ENCODE measurements at regions not wholly inside any gene's neighbourhood (a gene's known extent, or its start where the extent isn't known, plus 50 kb on each side); places are given as distances from the start of the nearest gene placed in this dataset.

DNA sequence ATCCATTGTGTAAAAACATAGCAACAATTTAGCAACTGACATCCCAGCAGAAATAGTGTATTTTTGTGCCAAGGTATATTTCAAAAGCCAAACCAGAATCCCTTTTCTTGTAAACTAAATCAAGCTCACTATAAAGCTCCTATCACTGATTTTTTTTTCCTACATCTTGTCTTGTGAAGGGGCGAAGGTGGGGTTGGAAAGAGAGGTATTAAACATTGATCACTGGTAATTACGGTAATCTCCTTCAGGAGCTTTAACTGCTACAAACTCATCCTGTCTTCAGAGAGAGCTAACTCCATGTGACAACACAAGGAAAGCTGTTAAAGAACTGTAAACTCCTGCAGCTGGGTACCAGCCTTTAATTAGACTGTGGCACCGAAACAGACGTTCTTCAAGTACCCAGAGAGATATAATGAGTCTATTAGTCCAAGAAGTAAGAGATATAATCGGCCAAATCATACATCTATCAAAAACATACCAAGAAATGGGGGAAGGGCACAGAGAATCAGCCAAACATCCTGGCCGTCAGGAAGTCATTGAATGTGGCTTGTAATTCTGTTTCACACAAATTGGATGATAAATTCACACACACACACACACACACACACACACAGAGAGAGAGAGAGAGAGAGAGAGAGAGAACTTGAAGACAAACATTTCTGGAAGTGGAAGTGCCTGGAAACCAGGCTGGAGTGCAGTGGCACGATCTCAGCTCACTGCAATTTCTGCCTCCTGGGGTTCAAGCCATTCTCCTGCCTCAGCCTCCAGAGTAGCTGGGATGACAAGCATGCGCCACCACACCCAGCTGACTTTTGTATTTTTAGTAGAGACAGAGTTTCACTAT lies 111.9 kb upstream of the PPARGC1A start:
- Histone ChIP-seq H3K9me3 (ENCODE audit: control insufficient read depth in 2 of 3, low read length in 3 of 3) (no peaks in the 10 kb centered on the region), H3K4me3 (ENCODE audit: low read length) (no peak overlapping the region), H3K4me1 (ENCODE audit: control insufficient read depth in 2 of 2, insufficient read depth in 2 of 2, low read length in 2 of 2) (no peaks in the 10 kb centered on the region), H3K27me3 (ENCODE audit: control insufficient read depth in 2 of 2, insufficient read depth in 2 of 2, low read length in 2 of 2) (no peaks in the 10 kb centered on the region), H3K27ac (ENCODE audit: low read depth, low read length) (no peak overlapping the region), H3K36me3 (ENCODE audit: control insufficient read depth in 2 of 3, insufficient read depth in 3 of 3, low read length in 3 of 3) (no peaks in the 10 kb centered on the region)
- ATAC-seq (no peak), DNase-seq (no peak)
- ChIA-PET POLR2A (no interaction called here), CTCF (no interaction called here)
- H3K9me3 Mint-ChIP-seq, result peaks cover 0 to 6% (median 3%) of the 10 kb centered on the region in 11 donors
- no peak overlapping the region for H3K4me3 Mint-ChIP-seq
- peaks cover 0 to 2% (median 0%) of the 10 kb centered on the region in 7 donors for H3K4me1 Mint-ChIP-seq
- peaks cover 0 to 13% (median 6%) of the 10 kb centered on the region in 5 donors for H3K27me3 Mint-ChIP-seq
- H3K36me3 Mint-ChIP-seq, result no peaks in the 10 kb centered on the region
- intact Hi-C loops (cut with micrococcal nuclease), result no loop called here
- H3K27ac Mint-ChIP-seq, result no peak overlapping the region

DNA sequence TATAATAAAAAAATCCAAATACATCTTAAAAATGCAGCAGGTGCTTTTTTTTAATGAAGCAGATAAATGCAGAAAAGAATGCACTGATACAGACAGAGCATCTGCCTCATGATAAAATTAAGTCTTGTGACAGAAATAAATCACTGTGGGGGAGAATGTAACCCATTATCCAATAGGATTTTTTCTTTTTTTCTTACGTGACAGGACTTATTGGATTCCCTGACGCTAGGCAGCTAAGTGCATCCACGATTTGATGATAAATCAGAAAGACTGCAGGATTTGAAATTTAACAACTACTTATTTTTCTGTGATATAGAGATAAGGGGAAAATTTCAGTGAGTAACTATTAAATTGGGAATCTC lies 110.6 kb upstream of the PPARGC1A start:
- no peak for ATAC-seq
- Histone ChIP-seq H3K27me3 (ENCODE audit: control insufficient read depth in 2 of 2, insufficient read depth in 2 of 2, low read length in 2 of 2) (no peaks in the 10 kb centered on the region), H3K4me3 (ENCODE audit: low read length) (no peak overlapping the region), H3K36me3 (ENCODE audit: control insufficient read depth in 2 of 3, insufficient read depth in 3 of 3, low read length in 3 of 3) (no peaks in the 10 kb centered on the region), H3K9me3 (ENCODE audit: control insufficient read depth in 2 of 3, low read length in 3 of 3) (no peaks in the 10 kb centered on the region), H3K4me1 (ENCODE audit: control insufficient read depth in 2 of 2, insufficient read depth in 2 of 2, low read length in 2 of 2) (no peaks in the 10 kb centered on the region), H3K27ac (ENCODE audit: low read depth, low read length) (no peak overlapping the region)
- DNase-seq, result no peak
- Mint-ChIP-seq H3K4me3 (no peak overlapping the region), H3K9me3 (peaks cover 0 to 7% (median 3%) of the 10 kb centered on the region in 11 donors), H3K27me3 (peaks cover 0 to 13% (median 6%) of the 10 kb centered on the region in 5 donors), H3K36me3 (no peaks in the 10 kb centered on the region), H3K27ac (no peak overlapping the region), H3K4me1 (peaks cover 0 to 2% (median 0%) of the 10 kb centered on the region in 7 donors)
- POLR2A ChIA-PET, result no interaction called here
- CTCF ChIA-PET, result no interaction called here
- intact Hi-C loops (cut with micrococcal nuclease), result no loop called here

DNA sequence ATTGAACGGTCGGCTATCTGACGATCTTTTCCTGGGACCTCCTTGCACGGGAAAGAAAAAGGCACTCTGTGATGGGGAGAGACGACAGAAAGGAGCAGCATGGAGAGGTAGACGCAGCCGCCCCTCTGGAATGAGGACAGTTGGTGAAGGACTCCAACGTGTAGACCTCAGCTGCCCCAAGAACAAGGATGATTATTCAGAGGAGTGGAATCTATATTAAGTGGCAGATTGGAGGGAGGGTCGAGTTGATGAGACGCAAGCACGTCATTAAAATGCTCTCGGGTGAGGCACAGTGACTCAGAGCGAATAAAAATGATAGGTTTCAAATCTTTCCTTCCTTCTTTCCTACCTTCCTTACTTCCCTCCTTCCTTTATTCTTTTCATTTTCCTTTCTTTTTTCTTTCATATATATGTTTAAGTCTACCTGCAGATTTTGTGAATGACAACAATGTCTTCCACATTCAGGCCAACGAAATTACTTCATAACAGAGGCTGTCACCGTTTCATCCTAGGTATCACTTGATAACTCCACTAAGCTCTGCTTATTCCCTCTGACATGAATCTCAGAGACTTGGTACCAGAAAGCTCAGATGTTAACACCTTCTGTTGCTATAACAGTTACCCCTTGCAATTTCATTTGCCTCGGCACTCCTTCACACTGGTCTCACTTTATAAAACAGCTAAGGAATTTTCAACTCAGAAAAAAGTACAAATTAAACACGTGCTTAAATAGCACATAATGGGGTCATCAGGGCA lies 110.0 kb upstream of the PPARGC1A start:
- no peaks in the 10 kb centered on the region for H3K9me3 ChIP-seq (ENCODE audit: control insufficient read depth in 2 of 3, low read length in 3 of 3)

DNA sequence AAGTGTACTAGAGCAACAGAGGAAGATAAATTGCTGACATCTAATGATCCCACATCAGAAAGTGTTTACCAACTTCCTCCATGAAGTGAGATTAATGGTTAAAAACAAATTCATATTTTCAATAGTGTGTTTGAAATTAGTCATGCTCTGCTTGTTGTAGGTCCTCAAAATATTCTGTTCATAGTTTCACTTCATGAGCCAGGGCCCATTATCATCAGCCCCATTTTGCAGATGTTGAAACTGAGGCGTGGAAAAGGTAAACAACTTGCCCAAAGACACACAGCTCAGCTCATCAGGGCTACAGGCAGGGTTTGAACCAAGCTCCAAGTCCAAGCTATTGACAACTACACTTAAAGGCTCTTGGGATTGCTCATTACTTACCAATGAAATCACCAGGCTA lies 103.5 kb upstream of the PPARGC1A start:
- no peak for DNase-seq
- Histone ChIP-seq H3K4me3 (ENCODE audit: low read length) (no peak overlapping the region), H3K27me3 (ENCODE audit: control insufficient read depth in 2 of 2, insufficient read depth in 2 of 2, low read length in 2 of 2) (no peaks in the 10 kb centered on the region), H3K36me3 (ENCODE audit: control insufficient read depth in 2 of 3, insufficient read depth in 3 of 3, low read length in 3 of 3) (no peaks in the 10 kb centered on the region), H3K4me1 (ENCODE audit: control insufficient read depth in 2 of 2, insufficient read depth in 2 of 2, low read length in 2 of 2) (no peaks in the 10 kb centered on the region), H3K27ac (ENCODE audit: low read depth, low read length) (no peak overlapping the region), H3K9me3 (ENCODE audit: control insufficient read depth in 2 of 3, low read length in 3 of 3) (no peaks in the 10 kb centered on the region)
- POLR2A ChIA-PET, result no interaction called here
- H3K27ac Mint-ChIP-seq, result no peak overlapping the region
- ATAC-seq, result no peak
- H3K27me3 Mint-ChIP-seq, result peaks cover 0 to 9% (median 0%) of the 10 kb centered on the region in 5 donors
- H3K36me3 Mint-ChIP-seq, result no peaks in the 10 kb centered on the region
- peaks cover 0 to 6% (median 0%) of the 10 kb centered on the region in 11 donors for H3K9me3 Mint-ChIP-seq
- H3K4me1 Mint-ChIP-seq, result no peaks in the 10 kb centered on the region
- intact Hi-C loops (cut with micrococcal nuclease), result no loop called here
- no peak overlapping the region for H3K4me3 Mint-ChIP-seq
- CTCF ChIA-PET, result no interaction called here

More for the DNA sequence above, 110.0 kb upstream of the PPARGC1A start:
- Mint-ChIP-seq H3K36me3 (no peaks in the 10 kb centered on the region), H3K27ac (no peak overlapping the region), H3K4me1 (peaks cover 0 to 2% (median 0%) of the 10 kb centered on the region in 7 donors), H3K27me3 (peaks cover 0 to 13% (median 6%) of the 10 kb centered on the region in 5 donors), H3K9me3 (peaks cover 0 to 7% (median 3%) of the 10 kb centered on the region in 11 donors), H3K4me3 (no peak overlapping the region)
- Histone ChIP-seq H3K4me3 (ENCODE audit: low read length) (no peak overlapping the region), H3K27me3 (ENCODE audit: control insufficient read depth in 2 of 2, insufficient read depth in 2 of 2, low read length in 2 of 2) (no peaks in the 10 kb centered on the region), H3K4me1 (ENCODE audit: control insufficient read depth in 2 of 2, insufficient read depth in 2 of 2, low read length in 2 of 2) (no peaks in the 10 kb centered on the region), H3K27ac (ENCODE audit: low read depth, low read length) (no peak overlapping the region), H3K36me3 (ENCODE audit: control insufficient read depth in 2 of 3, insufficient read depth in 3 of 3, low read length in 3 of 3) (no peaks in the 10 kb centered on the region)
- intact Hi-C loops (cut with micrococcal nuclease), result no loop called here
- ChIA-PET POLR2A (no interaction called here), CTCF (no interaction called here)
- DNase-seq, result no peak
- no peak for ATAC-seq

- H3K4me3 Mint-ChIP-seq, result no peak overlapping the region
- DNase-seq, result no peak
- intact Hi-C loops (cut with micrococcal nuclease), result no loop called here
- H3K36me3 ChIP-seq (ENCODE audit: control insufficient read depth in 2 of 3, insufficient read depth in 3 of 3, low read length in 3 of 3), result no peaks in the 10 kb centered on the region
- no peaks in the 10 kb centered on the region for H3K27me3 ChIP-seq (ENCODE audit: control insufficient read depth in 2 of 2, insufficient read depth in 2 of 2, low read length in 2 of 2)
- H3K9me3 Mint-ChIP-seq, result peaks cover 0 to 8% (median 0%) of the 10 kb centered on the region in 11 donors
- ChIA-PET CTCF (no interaction called here), POLR2A (no interaction called here)
- H3K4me1 ChIP-seq (ENCODE audit: control insufficient read depth in 2 of 2, insufficient read depth in 2 of 2, low read length in 2 of 2), result no peaks in the 10 kb centered on the region
- H3K4me1 Mint-ChIP-seq, result no peaks in the 10 kb centered on the region
- no peak overlapping the region for H3K27ac ChIP-seq (ENCODE audit: low read depth, low read length)
- H3K9me3 ChIP-seq (ENCODE audit: control insufficient read depth in 2 of 3, low read length in 3 of 3), result no peaks in the 10 kb centered on the region
- no peaks in the 10 kb centered on the region for H3K36me3 Mint-ChIP-seq
- H3K27me3 Mint-ChIP-seq, result peaks cover 0 to 9% (median 0%) of the 10 kb centered on the region in 5 donors
- H3K4me3 ChIP-seq (ENCODE audit: low read length), result no peak overlapping the region
- H3K27ac Mint-ChIP-seq, result no peak overlapping the region
- ATAC-seq, result no peak
Measured at GRCh38 chr4:23991444-23991843, 101.6 kb upstream of the PPARGC1A start.

- ChIA-PET CTCF (no interaction called here), POLR2A (no interaction called here)
- H3K4me3 ChIP-seq (ENCODE audit: low read length), result no peak overlapping the region
- no peaks in the 10 kb centered on the region for H3K27me3 ChIP-seq (ENCODE audit: control insufficient read depth in 2 of 2, insufficient read depth in 2 of 2, low read length in 2 of 2)
- no peaks in the 10 kb centered on the region for H3K9me3 ChIP-seq (ENCODE audit: control insufficient read depth in 2 of 3, low read length in 3 of 3)
- H3K27me3 Mint-ChIP-seq, result peaks cover 0 to 5% (median 0%) of the 10 kb centered on the region in 5 donors
- intact Hi-C loops (cut with micrococcal nuclease), result no loop called here
- ATAC-seq, result no peak
- H3K36me3 Mint-ChIP-seq, result no peaks in the 10 kb centered on the region
- H3K36me3 ChIP-seq (ENCODE audit: control insufficient read depth in 2 of 3, insufficient read depth in 3 of 3, low read length in 3 of 3), result no peaks in the 10 kb centered on the region
- H3K4me3 Mint-ChIP-seq, result no peak overlapping the region
- no peak overlapping the region for H3K27ac ChIP-seq (ENCODE audit: low read depth, low read length)
- no peaks in the 10 kb centered on the region for H3K4me1 ChIP-seq (ENCODE audit: control insufficient read depth in 2 of 2, insufficient read depth in 2 of 2, low read length in 2 of 2)
- H3K27ac Mint-ChIP-seq, result no peak overlapping the region
- no peak for DNase-seq
- no peaks in the 10 kb centered on the region for H3K4me1 Mint-ChIP-seq
- peaks cover 0 to 5% (median 0%) of the 10 kb centered on the region in 11 donors for H3K9me3 Mint-ChIP-seq
Measured at GRCh38 chr4:23986270-23986669, 96.4 kb upstream of the PPARGC1A start.

All from naive thymus-derived CD4-positive, alpha-beta T cell (primary cell).